Effector memory CD4-positive, alpha-beta T cell (primary cell): ENCODE measurements at regions not wholly inside any gene's neighbourhood (a gene's known extent, or its start where the extent isn't known, plus 50 kb on each side); places are given as distances from the start of the nearest gene placed in this dataset.

Source experiments
- DNase-seq, 3 donors: peaks; one replicate each; pipeline ENCODE4 v3.0.0-alpha.2; 2020
- H3K27ac ChIP-seq: 2 replicates; pipeline ENCODE4 v1.7.0; 2013; ENCODE audit warnings: mild to moderate bottlenecking, low read length, moderate library complexity; ENCODE audit not compliant: insufficient read depth, poor library complexity, severe bottlenecking
- H3K27me3 ChIP-seq: replicated peaks from 2 replicates; pipeline ENCODE4 v1.7.0; 2013; ENCODE audit warnings: mild to moderate bottlenecking, low read length; ENCODE audit not compliant: insufficient read depth, control insufficient read depth, poor library complexity, severe bottlenecking
- H3K36me3 ChIP-seq: 2 replicates; pipeline ENCODE4 v1.7.0; 2013; ENCODE audit warnings: mild to moderate bottlenecking, low read length, moderate library complexity; ENCODE audit not compliant: control insufficient read depth, insufficient read depth
- H3K4me1 ChIP-seq: 2 replicates; pipeline ENCODE4 v1.7.0; 2013; ENCODE audit warnings: low read length, mild to moderate bottlenecking; ENCODE audit not compliant: control insufficient read depth, insufficient read depth, poor library complexity, severe bottlenecking
- H3K4me3 ChIP-seq: 2 replicates; pipeline ENCODE4 v1.7.0; 2013; ENCODE audit warnings: low read length, low read depth, mild to moderate bottlenecking; ENCODE audit not compliant: insufficient read depth, poor library complexity, severe bottlenecking
- H3K9me3 ChIP-seq: 2 replicates; pipeline ENCODE4 v1.7.0; 2013; ENCODE audit warnings: mild to moderate bottlenecking, low read length, moderate library complexity; ENCODE audit not compliant: control insufficient read depth

- Histone ChIP-seq H3K36me3 (no peaks in the 10 kb centered on the region), H3K4me3 (no peak overlapping the region), H3K27ac (no peak overlapping the region), H3K4me1 (no peaks in the 10 kb centered on the region), H3K9me3 (no peaks in the 10 kb centered on the region), H3K27me3 (no peaks in the 10 kb centered on the region)
- DNase-seq: no peak
Measured at GRCh38 chr6:91023529-91023928, 436.7 kb upstream of the MAP3K7 start.

GRCh38 chr6:91020744-91021143, 433.9 kb upstream of the MAP3K7 start:
- no peak overlapping the region for H3K4me3 ChIP-seq
- H3K9me3 ChIP-seq: no peaks in the 10 kb centered on the region
- DNase-seq: no peak
- no peak overlapping the region for H3K27ac ChIP-seq
- no peaks in the 10 kb centered on the region for H3K4me1 ChIP-seq
- no peaks in the 10 kb centered on the region for H3K27me3 ChIP-seq
- H3K36me3 ChIP-seq: no peaks in the 10 kb centered on the region

GRCh38 chr6:91018586-91018985, 431.7 kb upstream of the MAP3K7 start:
- H3K27me3 ChIP-seq: no peaks in the 10 kb centered on the region
- no peaks in the 10 kb centered on the region for H3K36me3 ChIP-seq
- no peaks in the 10 kb centered on the region for H3K9me3 ChIP-seq
- no peak overlapping the region for H3K27ac ChIP-seq
- DNase-seq: no peak
- no peaks in the 10 kb centered on the region for H3K4me1 ChIP-seq
- no peak overlapping the region for H3K4me3 ChIP-seq

GRCh38 chr6:91013511-91013910, 426.6 kb upstream of the MAP3K7 start:
- Histone ChIP-seq H3K36me3 (no peaks in the 10 kb centered on the region), H3K4me1 (no peaks in the 10 kb centered on the region), H3K27ac (no peak overlapping the region), H3K27me3 (no peaks in the 10 kb centered on the region), H3K9me3 (no peaks in the 10 kb centered on the region), H3K4me3 (no peak overlapping the region)
- DNase-seq: no peak

GRCh38 chr6:90997076-90997475, 410.2 kb upstream of the MAP3K7 start:
- no peaks in the 10 kb centered on the region for H3K4me1 ChIP-seq
- H3K27ac ChIP-seq: no peak overlapping the region
- no peak overlapping the region for H3K4me3 ChIP-seq
- no peaks in the 10 kb centered on the region for H3K36me3 ChIP-seq
- H3K27me3 ChIP-seq: no peaks in the 10 kb centered on the region
- no peak for DNase-seq
- H3K9me3 ChIP-seq: no peaks in the 10 kb centered on the region

- Histone ChIP-seq H3K27me3 (no peaks in the 10 kb centered on the region), H3K9me3 (no peaks in the 10 kb centered on the region), H3K4me3 (no peak overlapping the region), H3K27ac (no peak overlapping the region), H3K36me3 (no peaks in the 10 kb centered on the region), H3K4me1 (no peaks in the 10 kb centered on the region)
- DNase-seq: no peak
Measured at GRCh38 chr6:90993770-90994169, 406.9 kb upstream of the MAP3K7 start.

- Histone ChIP-seq H3K27ac (no peak overlapping the region), H3K4me3 (no peak overlapping the region), H3K9me3 (no peaks in the 10 kb centered on the region), H3K36me3 (no peaks in the 10 kb centered on the region), H3K27me3 (no peaks in the 10 kb centered on the region), H3K4me1 (no peaks in the 10 kb centered on the region)
- no peak for DNase-seq
Measured at GRCh38 chr6:90989763-90990162, 402.9 kb upstream of the MAP3K7 start.

- no peaks in the 10 kb centered on the region for H3K4me1 ChIP-seq
- H3K27me3 ChIP-seq: no peaks in the 10 kb centered on the region
- no peaks in the 10 kb centered on the region for H3K9me3 ChIP-seq
- no peak for DNase-seq
- no peaks in the 10 kb centered on the region for H3K36me3 ChIP-seq
- no peak overlapping the region for H3K27ac ChIP-seq
- no peak overlapping the region for H3K4me3 ChIP-seq
Measured at GRCh38 chr6:90984066-90984465, 397.2 kb upstream of the MAP3K7 start.

GRCh38 chr6:90983462-90983861, 396.6 kb upstream of the MAP3K7 start:
- Histone ChIP-seq H3K9me3 (no peaks in the 10 kb centered on the region), H3K36me3 (no peaks in the 10 kb centered on the region), H3K27me3 (no peaks in the 10 kb centered on the region), H3K4me3 (no peak overlapping the region), H3K27ac (no peak overlapping the region), H3K4me1 (no peaks in the 10 kb centered on the region)
- DNase-seq: no peak

- Histone ChIP-seq H3K27ac (no peak overlapping the region), H3K4me1 (no peaks in the 10 kb centered on the region), H3K36me3 (no peaks in the 10 kb centered on the region), H3K27me3 (no peaks in the 10 kb centered on the region), H3K4me3 (no peak overlapping the region), H3K9me3 (no peaks in the 10 kb centered on the region)
- no peak for DNase-seq
Measured at GRCh38 chr6:90982581-90982980, 395.7 kb upstream of the MAP3K7 start.

GRCh38 chr6:90982051-90982450, 395.2 kb upstream of the MAP3K7 start:
- Histone ChIP-seq H3K27me3 (no peaks in the 10 kb centered on the region), H3K4me1 (no peaks in the 10 kb centered on the region), H3K4me3 (no peak overlapping the region)

More at GRCh38 chr6:90982051-90982450, 395.2 kb upstream of the MAP3K7 start:
- DNase-seq: no peak
- Histone ChIP-seq H3K36me3 (no peaks in the 10 kb centered on the region), H3K27ac (no peak overlapping the region), H3K9me3 (no peaks in the 10 kb centered on the region)
